ENCODE measurements at regions not wholly inside any gene's neighbourhood (a gene's known extent, or its start where the extent isn't known, plus 50 kb on each side); places are given as distances from the start of the nearest gene placed in this dataset.

DNA sequence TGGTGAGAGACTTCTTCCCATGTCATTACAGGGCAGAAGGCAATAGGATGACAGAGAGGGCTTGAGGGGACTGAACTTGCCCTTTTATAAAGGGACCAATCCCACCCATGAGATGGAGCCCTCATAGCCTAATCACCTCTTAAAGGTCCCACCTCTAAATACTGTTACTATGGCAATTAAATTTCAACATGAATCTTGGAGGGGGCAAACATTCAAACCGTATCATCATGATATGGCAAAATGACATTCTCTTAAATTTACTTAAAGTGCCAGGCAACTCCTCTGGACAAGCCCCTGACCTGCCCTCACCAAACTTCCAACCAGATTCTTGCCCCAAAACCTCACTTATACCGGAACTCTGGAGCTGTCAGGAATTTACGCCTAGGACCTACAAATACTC lies 100.8 kb upstream of the OR5AK2 start:
- TF ChIP-seq, protein P1, sequence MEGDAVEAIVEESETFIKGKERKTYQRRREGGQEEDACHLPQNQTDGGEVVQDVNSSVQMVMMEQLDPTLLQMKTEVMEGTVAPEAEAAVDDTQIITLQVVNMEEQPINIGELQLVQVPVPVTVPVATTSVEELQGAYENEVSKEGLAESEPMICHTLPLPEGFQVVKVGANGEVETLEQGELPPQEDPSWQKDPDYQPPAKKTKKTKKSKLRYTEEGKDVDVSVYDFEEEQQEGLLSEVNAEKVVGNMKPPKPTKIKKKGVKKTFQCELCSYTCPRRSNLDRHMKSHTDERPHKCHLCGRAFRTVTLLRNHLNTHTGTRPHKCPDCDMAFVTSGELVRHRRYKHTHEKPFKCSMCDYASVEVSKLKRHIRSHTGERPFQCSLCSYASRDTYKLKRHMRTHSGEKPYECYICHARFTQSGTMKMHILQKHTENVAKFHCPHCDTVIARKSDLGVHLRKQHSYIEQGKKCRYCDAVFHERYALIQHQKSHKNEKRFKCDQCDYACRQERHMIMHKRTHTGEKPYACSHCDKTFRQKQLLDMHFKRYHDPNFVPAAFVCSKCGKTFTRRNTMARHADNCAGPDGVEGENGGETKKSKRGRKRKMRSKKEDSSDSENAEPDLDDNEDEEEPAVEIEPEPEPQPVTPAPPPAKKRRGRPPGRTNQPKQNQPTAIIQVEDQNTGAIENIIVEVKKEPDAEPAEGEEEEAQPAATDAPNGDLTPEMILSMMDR (IDR thresholded peaks at IDR 0.05): no peak
- no peak for TF ChIP-seq POLR2A (IDR thresholded peaks at IDR 0.05)

Data from adrenal gland (tissue), 5 donors.